ENCODE measurements at regions not wholly inside any gene's neighbourhood (a gene's known extent, or its start where the extent isn't known, plus 50 kb on each side); places are given as distances from the start of the nearest gene placed in this dataset.

GRCh38 chr10:2949221-2949947 is 118.0 kb upstream of the PFKP start:
- DNase-seq: no peak

GRCh38 chr10:2948127-2948854 is 119.1 kb upstream of the PFKP start:
- no peak for DNase-seq

GRCh38 chr10:2944788-2945187 is 122.6 kb upstream of the PFKP start:
- no peak for DNase-seq

- no peak for DNase-seq
Observed at GRCh38 chr10:2943932-2944614, 123.3 kb upstream of the PFKP start.

GRCh38 chr10:2942938-2943337 is 124.4 kb upstream of the PFKP start:
- DNase-seq: no peak

GRCh38 chr10:2938869-2939268 is 128.5 kb upstream of the PFKP start:
- no peak for DNase-seq

- no peak for DNase-seq
Observed at GRCh38 chr10:2936816-2937215, 130.5 kb upstream of the PFKP start.

- no peak for DNase-seq
Observed at GRCh38 chr10:2935647-2936386, 131.5 kb upstream of the PFKP start.

GRCh38 chr10:2933924-2934323 is 133.4 kb upstream of the PFKP start:
- DNase-seq: no peak

- no peak for DNase-seq
Observed at GRCh38 chr10:2933519-2933918, 133.8 kb upstream of the PFKP start.

GRCh38 chr10:2933071-2933470 is 134.3 kb upstream of the PFKP start:
- no peak for DNase-seq

- no peak for DNase-seq
Observed at GRCh38 chr10:2929480-2930258, 137.7 kb upstream of the PFKP start.

GRCh38 chr10:2927958-2928840 is 139.1 kb upstream of the PFKP start:
- DNase-seq: peak in 3 of 4 experiments; percentile 11 to 67 (median 53)

GRCh38 chr10:2926918-2927660 is 140.3 kb upstream of the PFKP start:
- DNase-seq: no peak

- DNase-seq: no peak
Observed at GRCh38 chr10:2925631-2926030, 141.7 kb upstream of the PFKP start.

GRCh38 chr10:2924431-2924830 is 142.9 kb upstream of the PFKP start:
- DNase-seq: no peak

GRCh38 chr10:2921956-2922680 is 145.2 kb upstream of the PFKP start:
- no peak for DNase-seq

GRCh38 chr10:2920637-2921036 is 146.7 kb upstream of the PFKP start:
- DNase-seq: no peak

- DNase-seq: no peak
Observed at GRCh38 chr10:2920168-2920567, 147.2 kb upstream of the PFKP start.

GRCh38 chr10:2919016-2919415 is 148.3 kb upstream of the PFKP start:
- no peak for DNase-seq

Measured in activated CD4-positive, CD25-positive, alpha-beta regulatory T cell (primary cell).